ENCODE measurements at regions not wholly inside any gene's neighbourhood (a gene's known extent, or its start where the extent isn't known, plus 50 kb on each side); places are given as distances from the start of the nearest gene placed in this dataset.
A peak's percentile ranks its signal among the peaks of the same experiment; 100 is the strongest.

DNA sequence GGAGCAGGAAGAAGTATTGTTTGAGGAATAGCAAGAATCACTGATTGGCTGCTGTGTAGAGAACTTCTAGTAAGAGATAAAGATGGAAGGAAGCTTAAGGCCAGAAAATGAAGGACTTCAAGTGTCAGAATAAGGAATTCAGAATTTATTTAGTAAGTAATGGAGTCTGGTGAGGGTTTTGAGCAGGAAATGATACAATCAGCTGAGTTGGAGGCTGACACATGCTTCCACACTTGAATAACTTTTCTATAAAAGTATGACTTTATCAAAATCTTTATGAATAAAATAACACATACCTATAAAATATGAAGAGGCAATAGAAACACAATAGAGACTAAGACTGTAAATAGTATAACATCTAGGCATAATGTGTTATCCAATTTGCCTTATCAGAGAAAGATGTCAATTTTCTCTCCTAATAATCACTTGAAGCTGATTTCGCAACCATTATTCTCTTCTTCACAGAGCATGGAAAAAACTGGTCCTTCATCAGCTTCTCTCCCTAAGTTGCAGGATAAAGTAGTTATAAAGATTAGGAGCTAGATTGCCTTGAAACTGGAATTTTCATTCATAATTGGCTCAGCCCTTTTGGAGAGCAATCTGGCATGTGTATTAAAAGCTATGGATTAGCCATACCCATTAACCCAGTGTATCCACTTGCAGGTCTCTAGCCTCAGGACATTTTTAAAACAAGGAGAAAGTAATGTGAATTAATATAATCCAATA is 143.4 kb downstream of the ZNF608 start:
- Histone ChIP-seq H4K20me1 (ENCODE audit: control insufficient read depth, extremely low read depth, insufficient read depth, low read length) (no peaks in the 10 kb centered on the region), H3K79me2 (ENCODE audit: control insufficient read depth, insufficient read depth, low read length) (no peaks in the 10 kb centered on the region), H3K36me3 (ENCODE audit: control insufficient read depth, insufficient read depth, low read length) (no peaks in the 10 kb centered on the region), H3K27me3 (ENCODE audit: control insufficient read depth, insufficient read depth, low read length) (no peaks in the 10 kb centered on the region), H3K4me2 (ENCODE audit: extremely low read depth, insufficient read depth, low read length) (no peak overlapping the region), H3K4me3 (replicated peaks in 1 of 4; ENCODE audit: control extremely low read depth in 1 of 4, insufficient read depth in 1 of 4, low read depth in 3 of 4, low read length in 4 of 4) (no peak overlapping the region), H3K27ac (ENCODE audit: insufficient read depth, low read length) (no peak overlapping the region), H3K9me3 (ENCODE audit: control insufficient read depth, insufficient read depth, low read depth, low read length) (no peaks in the 10 kb centered on the region), H2AFZ (ENCODE audit: low read length) (no peak overlapping the region), H3K4me1 (ENCODE audit: control insufficient read depth, extremely low read depth, insufficient read depth, low read length) (no peaks in the 10 kb centered on the region), H3K9ac (ENCODE audit: insufficient read depth, low read length) (no peak overlapping the region)
- no peak for DNase-seq (ENCODE audit: low read depth in 2 of 2)
- no peak for TF ChIP-seq EZH2 (IDR thresholded peaks at IDR 0.05; ENCODE audit: low read length, missing control alignments)
- TF ChIP-seq, protein P1, sequence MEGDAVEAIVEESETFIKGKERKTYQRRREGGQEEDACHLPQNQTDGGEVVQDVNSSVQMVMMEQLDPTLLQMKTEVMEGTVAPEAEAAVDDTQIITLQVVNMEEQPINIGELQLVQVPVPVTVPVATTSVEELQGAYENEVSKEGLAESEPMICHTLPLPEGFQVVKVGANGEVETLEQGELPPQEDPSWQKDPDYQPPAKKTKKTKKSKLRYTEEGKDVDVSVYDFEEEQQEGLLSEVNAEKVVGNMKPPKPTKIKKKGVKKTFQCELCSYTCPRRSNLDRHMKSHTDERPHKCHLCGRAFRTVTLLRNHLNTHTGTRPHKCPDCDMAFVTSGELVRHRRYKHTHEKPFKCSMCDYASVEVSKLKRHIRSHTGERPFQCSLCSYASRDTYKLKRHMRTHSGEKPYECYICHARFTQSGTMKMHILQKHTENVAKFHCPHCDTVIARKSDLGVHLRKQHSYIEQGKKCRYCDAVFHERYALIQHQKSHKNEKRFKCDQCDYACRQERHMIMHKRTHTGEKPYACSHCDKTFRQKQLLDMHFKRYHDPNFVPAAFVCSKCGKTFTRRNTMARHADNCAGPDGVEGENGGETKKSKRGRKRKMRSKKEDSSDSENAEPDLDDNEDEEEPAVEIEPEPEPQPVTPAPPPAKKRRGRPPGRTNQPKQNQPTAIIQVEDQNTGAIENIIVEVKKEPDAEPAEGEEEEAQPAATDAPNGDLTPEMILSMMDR (conservative IDR thresholded peaks at IDR 0.05 in 1 of 2, IDR thresholded peaks at IDR 0.05 in 1 of 2; ENCODE audit: low read depth in 1 of 2, low read length in 2 of 2) = no peak

DNA sequence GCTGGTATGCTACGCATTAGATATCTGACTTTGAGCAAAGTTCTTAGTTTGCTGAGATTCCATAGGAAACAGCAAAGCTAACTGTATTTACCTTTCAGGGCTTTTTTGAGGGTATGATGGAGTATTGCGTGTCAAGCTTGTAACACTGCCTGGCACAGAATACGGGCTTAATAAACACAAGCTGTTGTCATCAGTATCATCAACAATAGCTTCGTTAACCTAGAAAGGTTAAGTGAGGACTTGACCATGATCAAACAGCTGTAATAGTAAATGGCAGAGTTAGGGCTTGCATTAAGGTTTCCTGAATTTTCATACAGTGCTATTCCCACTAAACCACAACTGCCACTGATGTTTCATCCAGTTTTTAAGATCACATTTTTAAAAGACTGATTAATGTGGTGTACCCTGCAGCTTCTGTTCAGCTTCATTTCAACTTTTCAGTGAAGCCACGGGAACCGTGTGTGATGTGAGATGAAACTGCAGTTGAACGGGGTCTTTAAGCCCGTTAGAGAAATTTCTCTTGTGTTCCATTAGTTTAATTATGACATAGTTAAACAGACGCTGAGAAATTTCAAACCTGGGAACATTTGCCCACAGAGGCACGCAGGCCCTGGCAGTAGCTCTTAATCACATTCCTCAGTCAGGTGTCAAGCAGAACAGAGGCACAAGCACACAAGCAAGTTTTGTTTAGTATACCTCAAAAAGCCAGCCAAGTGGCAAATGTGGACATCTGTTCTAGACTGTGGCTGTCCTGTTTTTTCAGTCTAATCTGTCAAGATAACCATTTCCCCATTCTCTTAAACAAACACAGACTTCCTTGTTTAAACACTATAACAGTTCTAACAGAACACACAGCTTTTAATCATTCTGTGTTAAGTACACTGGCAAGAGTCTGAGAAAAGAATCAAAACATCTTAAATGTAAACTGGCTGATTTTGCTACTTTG is 147.1 kb downstream of the ZNF608 start:
- no peak overlapping the region for H2AFZ ChIP-seq (ENCODE audit: low read length)

More for the DNA sequence above, 147.1 kb downstream of the ZNF608 start:
- no peaks in the 10 kb centered on the region for H3K36me3 ChIP-seq (ENCODE audit: control insufficient read depth, insufficient read depth, low read length)
- H3K4me2 ChIP-seq (ENCODE audit: extremely low read depth, insufficient read depth, low read length) = no peak overlapping the region
- no peak for TF ChIP-seq EZH2 (IDR thresholded peaks at IDR 0.05; ENCODE audit: low read length, missing control alignments)
- TF ChIP-seq, protein P1 (conservative IDR thresholded peaks at IDR 0.05 in 1 of 2, IDR thresholded peaks at IDR 0.05 in 1 of 2; ENCODE audit: low read depth in 1 of 2, low read length in 2 of 2) = no peak
- H3K27me3 ChIP-seq (ENCODE audit: control insufficient read depth, insufficient read depth, low read length) = no peaks in the 10 kb centered on the region
- H3K27ac ChIP-seq (ENCODE audit: insufficient read depth, low read length) = no peak overlapping the region
- H3K79me2 ChIP-seq (ENCODE audit: control insufficient read depth, insufficient read depth, low read length) = no peaks in the 10 kb centered on the region
- no peaks in the 10 kb centered on the region for H3K9me3 ChIP-seq (ENCODE audit: control insufficient read depth, insufficient read depth, low read depth, low read length)
- no peak overlapping the region for H3K4me3 ChIP-seq (replicated peaks in 1 of 4; ENCODE audit: control extremely low read depth in 1 of 4, insufficient read depth in 1 of 4, low read depth in 3 of 4, low read length in 4 of 4)
- no peak overlapping the region for H3K9ac ChIP-seq (ENCODE audit: insufficient read depth, low read length)
- peak; percentile 78 to 92 for DNase-seq (ENCODE audit: low read depth in 2 of 2)
- peaks cover 2% of the 10 kb centered on the region for H3K4me1 ChIP-seq (ENCODE audit: control insufficient read depth, extremely low read depth, insufficient read depth, low read length)
- H4K20me1 ChIP-seq (ENCODE audit: control insufficient read depth, extremely low read depth, insufficient read depth, low read length) = no peaks in the 10 kb centered on the region

All from fibroblast of lung (primary cell).